ENCODE measurements at regions not wholly inside any gene's neighbourhood (a gene's known extent, or its start where the extent isn't known, plus 50 kb on each side); places are given as distances from the start of the nearest gene placed in this dataset.
"Not testable (repeated sequence)": the region's sequence is repeated elsewhere in the genome, so short reads cannot be mapped to it uniquely, and the experiment has no call there.

- no peak for DNase-seq (ENCODE audit: low spot score)
- TF ChIP-seq CTCF (IDR thresholded peaks at IDR 0.05; ENCODE audit: borderline replicate concordance, control extremely low read depth, extremely low read depth, insufficient read depth, missing control alignments): no peak
- in situ Hi-C loops (cut with MboI; ENCODE audit: low sequenced_read_pairs, unreplicated experiment): no loop called here
Measured at GRCh38 chr5:8831854-8832253, 714.0 kb downstream of the SEMA5A start.

GRCh38 chr5:8839361-8840055 lies 706.4 kb downstream of the SEMA5A start:
- in situ Hi-C loops (cut with MboI; ENCODE audit: low sequenced_read_pairs, unreplicated experiment): no loop called here
- DNase-seq (ENCODE audit: low spot score): no peak
- no peak for TF ChIP-seq CTCF (IDR thresholded peaks at IDR 0.05; ENCODE audit: borderline replicate concordance, control extremely low read depth, extremely low read depth, insufficient read depth, missing control alignments)

- in situ Hi-C loops (cut with MboI; ENCODE audit: low sequenced_read_pairs, unreplicated experiment): no loop called here
- DNase-seq (ENCODE audit: low spot score): no peak
Measured at GRCh38 chr5:8840237-8840636, 705.6 kb downstream of the SEMA5A start.

GRCh38 chr5:8840746-8841145 lies 705.1 kb downstream of the SEMA5A start:
- DNase-seq (ENCODE audit: low spot score); in situ Hi-C loops (cut with MboI; ENCODE audit: low sequenced_read_pairs, unreplicated experiment): not testable (repeated sequence)

More at GRCh38 chr5:8840237-8840636, 705.6 kb downstream of the SEMA5A start:
- no peak for TF ChIP-seq CTCF (IDR thresholded peaks at IDR 0.05; ENCODE audit: borderline replicate concordance, control extremely low read depth, extremely low read depth, insufficient read depth, missing control alignments)

- DNase-seq (ENCODE audit: low spot score): no peak
- no peak for TF ChIP-seq CTCF (IDR thresholded peaks at IDR 0.05; ENCODE audit: borderline replicate concordance, control extremely low read depth, extremely low read depth, insufficient read depth, missing control alignments)
- in situ Hi-C loops (cut with MboI; ENCODE audit: low sequenced_read_pairs, unreplicated experiment): no loop called here
Measured at GRCh38 chr5:8842971-8843551, 702.8 kb downstream of the SEMA5A start.

GRCh38 chr5:8843771-8844170 lies 702.1 kb downstream of the SEMA5A start:
- in situ Hi-C loops (cut with MboI; ENCODE audit: low sequenced_read_pairs, unreplicated experiment): no loop called here
- TF ChIP-seq CTCF (IDR thresholded peaks at IDR 0.05; ENCODE audit: borderline replicate concordance, control extremely low read depth, extremely low read depth, insufficient read depth, missing control alignments): no peak
- no peak for DNase-seq (ENCODE audit: low spot score)

GRCh38 chr5:8844206-8844605 lies 701.7 kb downstream of the SEMA5A start:
- no peak for DNase-seq (ENCODE audit: low spot score)
- in situ Hi-C loops (cut with MboI; ENCODE audit: low sequenced_read_pairs, unreplicated experiment): no loop called here
- TF ChIP-seq CTCF (IDR thresholded peaks at IDR 0.05; ENCODE audit: borderline replicate concordance, control extremely low read depth, extremely low read depth, insufficient read depth, missing control alignments): no peak
